UCSD-AML1 (cell line): ENCODE measurements at regions not wholly inside any gene's neighbourhood (a gene's known extent, or its start where the extent isn't known, plus 50 kb on each side); places are given as distances from the start of the nearest gene placed in this dataset.

Experiments used
- DNase-seq: peaks from one replicate; lab custom pipeline; 2025; ENCODE audit not compliant: unreplicated experiment; lab: John Stamatoyannopoulos, UW

DNA sequence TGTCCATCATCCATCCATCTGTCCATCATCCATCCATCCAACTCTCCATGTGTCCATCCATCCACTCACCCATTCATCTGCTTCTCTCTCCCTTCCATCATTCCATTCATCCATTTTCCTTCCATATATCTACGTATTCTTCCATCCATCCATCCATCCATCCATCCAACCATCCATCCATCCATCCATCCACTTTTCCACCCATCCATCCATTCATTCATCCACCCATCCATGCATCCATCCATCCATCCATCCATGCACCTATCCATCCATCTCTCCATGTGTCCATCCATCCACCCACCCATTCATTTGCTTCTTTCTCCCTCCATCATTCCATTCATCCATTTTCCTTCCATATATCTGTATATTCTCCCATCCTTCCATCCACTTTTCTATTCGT, 214.0 kb upstream of the RTL1 start:
- no peak for DNase-seq

DNA sequence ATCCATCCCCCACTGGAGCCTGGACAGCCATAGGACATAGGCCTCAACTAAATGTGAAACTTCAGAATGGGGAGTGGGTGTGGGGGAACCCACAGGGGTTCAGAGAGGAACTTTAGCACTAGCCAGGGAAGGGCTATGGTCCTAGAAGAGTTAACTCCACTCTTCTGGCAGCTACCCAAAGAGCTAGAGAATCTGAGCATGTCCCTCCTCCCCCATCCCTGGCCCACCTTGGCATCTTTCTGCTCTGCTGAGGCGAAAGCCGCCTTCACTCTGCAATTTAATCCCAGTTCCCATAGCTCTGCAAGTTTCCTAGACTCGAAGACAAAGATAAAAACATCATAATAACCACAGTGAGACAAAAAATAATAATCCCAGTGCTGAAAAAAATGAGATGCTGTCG, 214.7 kb upstream of the RTL1 start:
- DNase-seq, result no peak

DNA sequence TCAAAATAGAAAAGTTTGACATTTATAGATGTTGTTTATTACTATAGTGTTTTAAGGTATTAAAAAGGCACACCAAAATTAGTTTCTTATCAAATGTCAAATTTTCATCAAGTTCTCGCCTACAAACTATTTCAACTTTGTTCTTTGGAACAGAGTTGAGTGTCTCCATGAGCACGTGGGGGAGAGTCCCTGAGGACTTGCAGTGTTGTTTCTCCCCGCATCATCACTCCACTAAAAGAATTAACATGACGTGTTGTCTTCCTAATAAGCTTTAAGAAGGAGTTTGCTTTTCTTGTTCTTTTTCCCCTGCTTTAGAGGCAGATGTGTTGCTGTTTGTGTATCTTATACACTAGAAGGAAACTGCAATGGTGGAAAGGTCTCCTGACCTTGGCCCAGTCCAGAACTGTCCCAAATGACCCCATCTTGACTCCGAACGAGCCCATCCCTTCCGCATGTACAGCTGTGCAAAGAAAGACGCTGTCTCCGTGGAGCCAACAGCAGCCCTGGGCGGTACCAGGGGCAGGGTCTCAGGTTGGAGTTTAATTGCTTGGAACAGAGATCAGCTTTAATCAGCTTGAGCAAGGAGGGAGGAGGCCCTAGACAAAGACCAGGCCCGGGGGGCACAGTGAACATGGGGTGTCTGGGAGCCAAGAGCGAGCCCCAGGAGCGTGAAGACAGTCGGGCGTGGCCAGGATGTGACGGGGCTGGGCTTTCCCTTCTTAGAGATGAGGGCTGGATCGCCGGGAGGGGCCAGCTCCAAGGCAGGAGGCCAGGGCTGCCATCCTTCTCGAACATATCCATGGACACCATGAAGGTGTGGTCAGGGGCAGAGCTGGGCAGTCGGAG, 215.4 kb upstream of the RTL1 start:
- no peak for DNase-seq

DNA sequence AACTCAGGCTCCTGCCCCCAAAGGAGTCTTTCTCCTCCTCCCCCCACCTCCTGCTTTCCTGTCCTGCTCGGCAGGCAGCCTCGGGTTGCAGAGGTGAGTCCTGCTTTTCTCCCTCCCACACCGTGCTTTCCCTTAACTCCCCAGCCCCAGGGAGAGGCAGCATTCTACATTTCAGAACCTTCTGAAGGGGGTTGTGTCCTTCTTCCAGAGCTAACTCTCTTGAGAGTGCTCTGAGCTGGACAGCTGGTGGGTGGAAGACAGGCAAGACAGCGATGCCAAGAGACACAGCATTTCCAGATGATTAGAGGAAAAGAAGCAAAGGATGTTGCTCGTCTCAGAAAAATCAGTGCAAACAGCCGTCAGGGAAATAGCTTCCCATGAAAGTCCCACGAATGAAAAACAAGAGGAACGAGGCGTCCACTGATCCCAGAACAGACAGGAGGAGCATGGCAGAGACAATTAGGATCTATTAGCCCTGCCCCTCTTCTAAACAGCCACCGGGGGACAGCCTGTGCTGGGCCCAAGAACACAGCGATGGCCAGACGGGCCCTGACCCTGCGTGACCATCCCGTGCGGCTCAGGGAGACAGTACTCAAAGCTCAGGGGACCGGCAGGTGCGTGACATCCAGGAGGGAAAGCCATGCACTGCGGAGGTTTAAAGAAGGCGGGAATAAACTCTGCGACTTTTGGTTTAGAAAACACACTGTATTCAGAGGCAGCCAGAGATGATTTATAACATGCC, 216.5 kb upstream of the RTL1 start:
- DNase-seq, result no peak

DNA sequence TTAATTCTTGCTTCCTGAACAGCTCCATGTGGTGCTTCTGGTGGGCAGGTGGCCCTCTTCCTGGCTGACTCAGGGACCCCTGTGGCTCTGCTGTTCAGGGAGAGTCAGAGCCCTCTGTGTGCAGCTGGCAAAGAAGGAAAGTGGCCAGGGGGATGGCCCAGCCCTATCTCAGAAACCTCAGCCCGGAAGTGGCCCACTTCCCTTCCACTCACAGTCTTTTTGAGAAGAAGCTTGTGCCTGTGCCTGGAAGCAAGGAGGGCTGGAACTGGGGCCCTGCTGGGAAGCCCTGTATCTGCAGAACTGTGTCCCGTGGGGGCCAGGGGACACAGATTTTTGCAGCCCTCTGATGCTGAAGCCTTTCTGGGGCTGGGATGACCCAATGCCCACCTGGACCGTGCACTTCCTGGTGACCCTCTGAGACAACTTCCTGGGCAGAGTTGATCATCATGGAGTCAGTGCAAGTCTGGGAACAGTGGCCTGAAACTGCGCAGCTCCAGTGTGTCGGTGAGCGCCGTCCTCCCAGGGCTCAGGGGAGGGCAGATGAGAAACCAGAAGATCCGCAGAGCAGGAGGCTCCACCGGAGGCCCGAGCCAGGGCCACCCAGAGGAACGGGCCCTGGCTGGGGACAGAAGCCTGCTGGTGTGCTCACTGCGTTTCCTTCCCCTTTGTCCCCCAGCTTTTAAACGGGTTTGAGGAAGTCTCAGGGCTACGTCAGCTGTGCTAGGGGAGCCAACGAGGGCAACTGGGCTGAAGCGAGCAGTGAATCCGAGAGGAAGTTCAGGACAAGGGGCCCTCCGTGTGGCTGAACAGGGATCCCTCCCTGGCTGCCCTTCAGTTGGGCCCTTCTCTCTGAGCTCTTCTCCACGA, 217.4 kb upstream of the RTL1 start:
- DNase-seq, result peak; percentile 80

DNA sequence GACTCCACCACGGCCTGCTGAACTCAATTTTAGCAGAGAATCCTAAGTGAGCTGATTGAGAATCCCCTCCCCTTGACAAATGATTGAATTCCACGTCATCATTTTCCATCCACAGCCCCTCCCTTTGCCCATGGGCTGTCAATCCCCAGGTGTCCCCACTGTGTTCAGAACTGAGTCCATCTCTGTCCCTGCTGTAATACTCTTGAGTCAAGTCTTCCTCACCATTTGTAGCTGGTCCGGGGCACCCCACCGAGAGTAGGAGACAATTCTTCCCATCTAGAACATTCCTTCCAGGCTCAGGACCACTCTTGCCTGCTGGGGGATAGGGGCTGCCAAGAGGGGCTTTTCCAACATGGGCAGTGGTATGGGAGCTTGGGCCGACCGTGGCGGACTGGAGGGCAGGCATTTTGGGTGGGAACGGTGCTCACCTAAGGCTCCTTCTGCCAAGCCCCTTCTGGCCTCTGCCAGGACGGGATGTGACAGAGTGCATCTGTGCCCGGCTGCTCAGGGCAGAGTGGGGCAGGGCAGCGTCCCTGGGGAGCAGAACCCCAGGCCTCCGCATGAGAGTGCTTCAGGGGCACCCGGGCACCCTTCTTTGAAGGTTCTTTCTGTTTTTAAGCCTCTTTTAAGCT, 218.1 kb upstream of the RTL1 start:
- no peak for DNase-seq

DNA sequence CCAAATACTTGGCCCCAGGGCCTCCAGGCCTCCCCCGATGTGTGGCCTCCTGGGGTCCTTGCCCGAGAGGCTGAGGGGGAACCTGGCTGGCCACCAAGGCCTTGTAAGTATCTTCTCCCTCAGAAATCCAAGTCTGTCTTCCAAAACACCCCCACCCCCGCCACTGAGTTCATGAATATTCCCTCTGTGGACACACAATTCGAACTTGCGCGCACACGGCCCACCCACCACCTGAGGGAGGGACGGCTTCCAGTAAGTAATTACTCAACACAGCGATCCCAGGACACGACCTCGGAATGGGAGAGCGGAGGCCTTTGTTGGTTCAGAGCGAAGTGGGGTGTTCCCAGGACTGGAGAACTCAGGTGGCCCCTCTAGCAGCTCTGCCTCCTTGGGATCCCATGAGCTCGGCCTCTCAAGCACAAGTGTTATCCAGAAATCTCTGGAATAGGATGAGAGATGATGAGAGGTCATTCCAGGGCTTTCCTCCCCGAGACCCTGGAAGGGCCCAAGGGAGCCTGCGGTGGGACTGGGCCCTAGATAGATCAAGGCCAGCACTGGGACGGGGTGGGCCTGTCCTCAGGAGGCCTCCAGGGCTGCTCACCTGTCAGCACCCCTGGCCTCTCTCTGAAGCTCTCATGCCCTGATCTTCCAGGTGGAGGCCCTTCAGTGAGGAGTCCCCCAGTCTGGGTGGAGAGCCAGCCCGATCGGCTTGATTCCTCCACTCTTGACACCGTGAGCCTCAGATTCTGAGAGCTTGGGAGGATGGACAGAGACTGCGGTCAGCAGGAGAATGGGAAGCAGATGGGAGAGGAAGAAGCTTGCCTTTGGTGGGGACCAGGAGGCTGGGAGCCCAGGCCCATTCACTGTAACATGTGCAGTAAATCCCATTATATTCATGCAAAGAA, 219.0 kb upstream of the RTL1 start:
- DNase-seq, result no peak

DNA sequence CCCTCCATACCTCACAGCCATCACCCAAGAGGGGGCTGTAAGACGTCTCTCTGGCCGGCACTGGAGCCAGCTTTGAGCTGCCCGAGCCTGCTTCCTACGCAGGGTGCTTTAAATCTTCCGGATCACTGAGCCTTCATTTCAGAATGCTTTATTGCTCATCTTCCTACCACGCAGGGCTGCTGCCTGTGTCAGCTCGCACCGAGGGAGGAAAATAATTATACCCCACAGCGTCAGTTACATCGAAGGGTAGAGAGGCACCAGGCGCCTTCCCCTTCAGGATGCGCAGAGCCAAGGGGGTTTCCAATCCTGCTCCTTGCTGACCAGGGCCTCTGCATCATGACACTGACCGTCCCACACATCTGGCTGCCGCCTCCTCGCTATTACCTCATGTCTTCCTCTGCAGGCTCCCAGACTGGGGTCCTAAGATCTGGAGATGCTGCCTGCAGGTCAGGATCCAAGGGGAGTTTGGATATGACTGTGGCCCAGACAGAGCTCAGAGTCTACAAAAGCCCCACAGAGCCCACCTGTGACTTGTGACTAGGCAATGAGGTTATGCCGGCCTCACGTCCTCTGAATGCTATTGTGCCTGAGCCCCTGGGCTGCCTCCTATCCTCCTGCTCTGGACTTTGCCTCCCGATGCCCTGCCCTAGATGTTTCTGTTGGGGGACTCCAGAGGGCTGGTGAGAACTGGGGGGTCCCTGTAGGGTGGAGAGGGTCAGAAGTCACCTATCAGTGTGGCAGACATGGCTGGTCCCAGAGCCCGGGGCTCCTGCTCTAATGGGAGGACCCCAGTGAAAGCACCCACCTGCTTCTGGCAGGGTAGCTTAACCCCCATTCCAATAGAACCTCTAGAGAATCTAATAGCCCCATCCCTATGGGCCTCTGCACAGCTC, 220.3 kb upstream of the RTL1 start:
- DNase-seq, result no peak

DNA sequence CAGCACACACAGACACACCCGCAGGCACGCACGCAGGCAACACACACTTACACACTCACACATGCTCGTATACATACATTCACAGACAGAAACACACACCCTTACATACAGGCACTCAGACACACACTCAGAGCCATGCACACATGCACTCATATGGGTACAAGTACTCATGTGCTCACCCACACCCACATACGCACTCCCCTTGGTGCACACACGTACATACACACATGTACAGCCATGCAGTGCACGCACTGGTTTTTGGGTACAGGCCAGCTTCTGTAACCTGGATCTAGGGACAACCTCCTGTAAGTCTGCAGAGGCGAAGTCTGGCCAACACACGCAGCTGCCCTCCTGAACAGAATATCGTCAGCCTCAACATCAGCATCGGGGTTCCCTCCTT, 221.3 kb upstream of the RTL1 start:
- no peak for DNase-seq

DNA sequence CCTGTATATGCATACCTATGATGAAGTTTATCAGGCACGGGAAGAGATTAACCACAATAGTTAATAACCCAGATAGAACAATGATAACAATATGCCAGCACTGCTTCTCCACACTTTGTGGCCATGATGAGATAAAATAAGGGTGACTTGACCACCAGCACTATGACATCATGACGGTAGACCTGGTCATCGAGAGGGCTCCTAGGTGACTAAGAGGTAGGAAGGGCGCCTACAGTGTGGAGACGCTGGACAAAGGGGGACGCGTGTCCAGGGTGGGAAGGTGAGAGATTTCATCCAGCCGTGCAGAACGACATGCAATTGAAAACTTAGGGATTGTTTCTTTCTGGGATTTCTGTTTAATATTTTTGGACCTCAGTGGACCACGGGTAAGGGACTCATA, 221.8 kb upstream of the RTL1 start:
- DNase-seq, result no peak

DNA sequence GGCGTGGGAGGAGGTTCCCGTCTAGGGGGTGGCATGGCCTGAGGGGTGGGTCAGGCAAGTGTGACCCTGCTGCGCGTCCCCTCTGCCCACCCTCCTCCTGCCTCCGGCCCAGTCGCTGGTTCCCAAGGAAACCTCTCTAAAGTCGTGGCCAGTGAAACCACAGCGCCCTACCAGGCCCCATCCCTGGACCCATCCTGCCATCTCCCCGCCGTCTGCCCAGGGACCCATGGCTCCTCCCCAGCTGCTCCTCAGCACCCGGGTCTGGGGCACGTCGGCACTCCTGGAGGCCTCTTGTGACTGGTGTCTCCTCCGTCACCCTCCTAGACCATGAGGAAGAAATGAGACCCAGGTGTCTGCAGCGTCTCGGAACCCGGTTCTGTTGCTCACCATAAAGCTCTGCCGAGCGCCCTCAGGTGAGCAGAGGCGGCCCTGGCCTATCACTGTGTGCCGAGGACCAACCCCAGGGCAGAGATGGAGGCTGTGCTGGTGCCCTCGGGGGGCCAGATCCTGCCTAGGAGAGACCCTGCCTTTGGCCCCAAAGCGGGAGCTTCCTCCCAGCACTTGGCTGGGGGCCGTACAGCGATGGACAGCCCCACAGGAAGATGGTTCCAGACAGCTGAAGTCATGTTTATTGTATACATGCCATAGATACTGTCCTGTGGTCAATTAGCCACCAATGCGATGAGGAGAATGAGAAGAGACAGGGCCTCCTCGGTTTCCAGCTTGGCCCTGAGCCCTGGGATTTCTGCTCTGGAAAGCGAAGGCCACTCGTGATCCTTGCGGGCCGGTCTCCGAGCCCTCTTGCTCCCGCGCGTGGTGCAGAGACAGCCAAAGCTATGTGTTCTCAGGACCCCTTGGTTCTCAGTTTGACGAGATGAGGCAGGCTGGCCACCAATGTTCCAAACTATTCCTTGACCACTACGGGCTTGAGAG, 222.5 kb upstream of the RTL1 start:
- no peak for DNase-seq

DNA sequence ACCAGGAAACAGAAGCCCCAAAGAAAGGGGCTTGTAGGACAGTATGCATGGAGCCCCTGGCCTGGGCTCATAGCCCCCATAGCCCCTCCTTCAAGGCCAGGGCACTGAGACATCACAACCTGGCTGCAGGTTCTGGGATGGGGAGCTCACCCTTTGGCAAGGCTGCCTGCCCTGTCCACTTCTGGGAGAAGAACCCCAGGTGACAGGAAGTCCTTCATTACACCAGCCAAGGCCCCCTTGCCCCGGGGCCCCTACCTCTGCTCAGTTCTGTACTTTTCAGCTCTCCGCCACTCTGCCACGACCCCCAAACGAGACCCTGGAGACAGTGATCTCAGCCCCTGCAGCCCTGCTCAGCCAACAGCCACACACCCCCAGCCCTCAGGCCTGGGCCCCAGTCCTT, 223.2 kb upstream of the RTL1 start:
- no peak for DNase-seq

DNA sequence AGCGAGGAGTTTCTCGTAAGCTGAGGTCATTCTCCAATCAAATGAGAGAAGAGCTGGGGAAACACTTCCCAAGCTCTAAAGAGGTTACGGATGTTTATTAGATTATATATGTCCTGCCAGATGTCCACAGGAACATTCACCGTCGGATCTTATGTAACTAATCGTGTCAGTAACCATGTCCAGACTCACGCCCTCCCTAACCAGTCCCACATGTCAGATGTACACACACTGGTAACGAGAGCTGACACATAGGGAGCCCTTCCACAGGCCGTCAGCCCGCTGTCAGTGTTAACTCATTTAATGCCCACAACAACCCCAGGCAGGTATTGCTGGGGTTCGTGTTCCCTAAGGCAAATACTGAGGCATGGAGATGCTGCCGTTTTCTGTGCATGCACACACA, 223.7 kb upstream of the RTL1 start:
- no peak for DNase-seq

DNA sequence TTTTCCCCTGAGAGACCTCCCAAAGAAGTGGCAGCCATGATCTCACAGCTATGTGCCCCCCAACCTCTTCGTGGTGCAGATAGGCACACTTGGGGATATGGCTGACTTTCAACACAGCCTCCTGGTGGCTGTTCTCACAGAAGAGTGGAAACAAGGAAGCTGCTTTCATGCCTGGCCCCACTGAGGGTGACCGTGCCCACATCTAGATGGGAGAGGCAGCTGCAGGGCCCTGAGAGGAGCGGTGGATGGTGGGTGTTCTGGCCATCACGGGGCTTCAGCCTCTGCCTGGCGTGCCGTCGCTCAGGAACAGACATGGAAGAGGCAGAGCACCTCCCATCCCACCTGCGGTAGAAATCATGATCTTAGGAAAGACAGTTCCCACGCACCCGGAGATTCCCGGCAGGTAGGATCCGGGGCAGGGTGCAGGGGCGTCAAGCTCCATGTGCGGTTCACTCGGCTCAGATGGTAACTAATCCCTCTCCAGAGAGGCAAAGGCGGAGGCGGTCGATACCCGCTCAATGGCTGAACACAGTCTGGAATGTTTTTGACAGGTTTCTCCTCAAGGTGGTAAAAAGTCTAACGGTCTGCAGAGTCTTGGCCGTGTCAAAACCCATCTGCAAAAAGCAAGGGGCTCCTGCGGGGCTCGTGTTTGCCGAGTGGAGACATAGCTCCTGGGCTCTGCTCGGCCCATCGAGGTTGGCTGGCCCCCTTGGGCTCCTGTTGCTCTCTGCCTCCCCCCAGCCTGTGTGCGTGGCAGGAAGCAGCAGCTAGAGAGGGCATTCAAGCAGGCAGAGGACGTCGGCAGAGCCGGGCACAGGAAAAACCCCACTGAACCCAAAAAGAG, 225.2 kb upstream of the RTL1 start:
- DNase-seq, result no peak

DNA sequence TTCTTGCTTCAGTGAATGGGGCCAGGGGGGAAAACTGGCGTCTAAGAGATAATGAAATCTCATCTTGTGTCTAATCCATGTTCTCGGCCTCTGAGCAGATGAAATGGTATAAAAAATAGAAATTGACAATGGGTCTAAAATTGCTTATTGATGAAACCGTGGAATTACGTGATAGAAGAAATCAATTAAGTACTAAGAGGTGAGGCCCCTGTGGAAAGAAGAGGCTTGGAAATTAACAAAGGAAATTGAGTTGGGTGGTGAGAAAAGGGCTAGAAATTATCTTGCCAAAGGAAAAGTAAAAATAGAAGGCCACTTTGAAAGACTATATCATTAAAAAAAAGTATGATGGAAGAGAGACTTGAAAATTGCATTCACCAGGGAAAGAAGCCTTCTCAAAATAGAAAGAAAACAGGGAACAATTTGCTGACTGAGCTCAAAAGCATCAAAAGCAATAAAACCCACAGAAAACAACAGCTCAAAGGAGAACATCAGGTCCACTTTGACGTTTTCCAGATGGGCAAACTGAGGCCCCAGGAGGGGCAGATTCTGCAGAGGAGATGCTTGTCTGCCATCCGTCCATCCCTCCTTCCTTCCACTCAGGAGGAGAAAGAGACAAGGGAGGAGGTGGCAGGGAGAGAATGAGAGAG, 226.1 kb upstream of the RTL1 start:
- no peak for DNase-seq

DNA sequence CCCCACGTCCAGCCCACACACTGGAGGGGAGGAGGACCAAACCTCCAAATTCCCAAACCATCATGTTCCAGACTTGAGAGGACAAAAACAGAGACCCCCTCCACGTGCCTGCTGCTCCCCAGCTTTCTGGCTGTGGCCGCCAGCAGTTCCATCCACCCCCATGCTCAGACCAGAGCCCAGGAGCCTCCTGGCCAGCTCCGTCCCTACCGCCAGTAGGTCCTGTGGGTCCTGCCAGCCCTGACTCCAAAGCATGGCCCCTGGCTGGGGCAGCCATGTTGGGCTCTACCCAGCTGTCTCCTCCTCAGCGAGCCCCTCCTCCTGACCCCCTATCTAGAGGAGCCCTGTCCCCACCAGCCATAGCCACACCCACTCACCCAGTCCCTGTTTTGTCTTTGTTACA, 227.3 kb upstream of the RTL1 start:
- DNase-seq, result no peak

DNA sequence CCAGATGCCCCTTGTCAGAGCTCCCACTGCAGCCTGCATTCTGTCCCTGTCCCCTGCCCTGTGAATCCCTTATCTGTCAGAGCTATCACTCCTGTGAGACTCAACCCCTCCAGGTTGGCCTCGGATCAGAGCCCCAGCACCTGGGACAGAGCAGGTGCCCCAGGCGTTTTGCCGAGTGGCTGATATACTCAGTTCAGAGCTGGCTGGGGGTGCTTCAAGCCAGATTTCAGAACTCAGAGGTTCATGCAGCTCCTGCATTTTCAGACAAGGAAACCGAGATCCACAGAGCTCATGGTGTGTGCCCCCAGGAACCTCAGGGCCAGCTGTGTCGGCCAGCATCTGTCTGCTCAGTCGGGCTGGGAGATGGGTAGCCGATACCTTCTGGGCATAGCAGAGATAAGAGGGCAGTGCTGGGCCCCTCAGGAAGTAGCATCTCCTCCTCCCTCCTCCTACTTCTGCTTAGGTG, 228.0 kb upstream of the RTL1 start:
- no peak for DNase-seq
